ENCODE measurements at regions not wholly inside any gene's neighbourhood (a gene's known extent, or its start where the extent isn't known, plus 50 kb on each side); places are given as distances from the start of the nearest gene placed in this dataset.

DNA sequence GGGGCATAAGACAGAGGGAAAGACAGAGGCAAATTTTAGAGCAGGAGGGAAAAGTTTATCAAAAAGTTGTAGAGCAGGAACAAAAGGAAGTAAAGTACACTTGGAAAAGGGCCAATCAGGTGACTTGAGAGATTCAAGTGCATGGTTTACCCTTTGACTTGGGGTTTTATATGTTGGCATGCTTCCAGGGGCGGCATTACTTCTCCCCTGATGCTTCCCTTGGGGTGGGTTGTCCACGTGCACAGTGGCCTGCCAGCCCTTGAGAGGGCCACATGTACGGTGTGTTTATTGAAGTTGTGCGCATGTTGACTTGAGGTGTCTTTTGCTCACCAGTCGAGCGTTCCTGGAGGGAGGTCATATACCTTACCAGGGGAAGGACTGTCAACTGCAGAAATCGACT is 259.5 kb upstream of the JARID2 start:
- TF ChIP-seq, protein P1, sequence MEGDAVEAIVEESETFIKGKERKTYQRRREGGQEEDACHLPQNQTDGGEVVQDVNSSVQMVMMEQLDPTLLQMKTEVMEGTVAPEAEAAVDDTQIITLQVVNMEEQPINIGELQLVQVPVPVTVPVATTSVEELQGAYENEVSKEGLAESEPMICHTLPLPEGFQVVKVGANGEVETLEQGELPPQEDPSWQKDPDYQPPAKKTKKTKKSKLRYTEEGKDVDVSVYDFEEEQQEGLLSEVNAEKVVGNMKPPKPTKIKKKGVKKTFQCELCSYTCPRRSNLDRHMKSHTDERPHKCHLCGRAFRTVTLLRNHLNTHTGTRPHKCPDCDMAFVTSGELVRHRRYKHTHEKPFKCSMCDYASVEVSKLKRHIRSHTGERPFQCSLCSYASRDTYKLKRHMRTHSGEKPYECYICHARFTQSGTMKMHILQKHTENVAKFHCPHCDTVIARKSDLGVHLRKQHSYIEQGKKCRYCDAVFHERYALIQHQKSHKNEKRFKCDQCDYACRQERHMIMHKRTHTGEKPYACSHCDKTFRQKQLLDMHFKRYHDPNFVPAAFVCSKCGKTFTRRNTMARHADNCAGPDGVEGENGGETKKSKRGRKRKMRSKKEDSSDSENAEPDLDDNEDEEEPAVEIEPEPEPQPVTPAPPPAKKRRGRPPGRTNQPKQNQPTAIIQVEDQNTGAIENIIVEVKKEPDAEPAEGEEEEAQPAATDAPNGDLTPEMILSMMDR (IDR thresholded peaks at IDR 0.05; ENCODE audit: insufficient read depth, low read length): no peak
- no peak for TF ChIP-seq POLR2AphosphoS5 (IDR thresholded peaks at IDR 0.05; ENCODE audit: low read depth)
- TF ChIP-seq, protein P2, sequence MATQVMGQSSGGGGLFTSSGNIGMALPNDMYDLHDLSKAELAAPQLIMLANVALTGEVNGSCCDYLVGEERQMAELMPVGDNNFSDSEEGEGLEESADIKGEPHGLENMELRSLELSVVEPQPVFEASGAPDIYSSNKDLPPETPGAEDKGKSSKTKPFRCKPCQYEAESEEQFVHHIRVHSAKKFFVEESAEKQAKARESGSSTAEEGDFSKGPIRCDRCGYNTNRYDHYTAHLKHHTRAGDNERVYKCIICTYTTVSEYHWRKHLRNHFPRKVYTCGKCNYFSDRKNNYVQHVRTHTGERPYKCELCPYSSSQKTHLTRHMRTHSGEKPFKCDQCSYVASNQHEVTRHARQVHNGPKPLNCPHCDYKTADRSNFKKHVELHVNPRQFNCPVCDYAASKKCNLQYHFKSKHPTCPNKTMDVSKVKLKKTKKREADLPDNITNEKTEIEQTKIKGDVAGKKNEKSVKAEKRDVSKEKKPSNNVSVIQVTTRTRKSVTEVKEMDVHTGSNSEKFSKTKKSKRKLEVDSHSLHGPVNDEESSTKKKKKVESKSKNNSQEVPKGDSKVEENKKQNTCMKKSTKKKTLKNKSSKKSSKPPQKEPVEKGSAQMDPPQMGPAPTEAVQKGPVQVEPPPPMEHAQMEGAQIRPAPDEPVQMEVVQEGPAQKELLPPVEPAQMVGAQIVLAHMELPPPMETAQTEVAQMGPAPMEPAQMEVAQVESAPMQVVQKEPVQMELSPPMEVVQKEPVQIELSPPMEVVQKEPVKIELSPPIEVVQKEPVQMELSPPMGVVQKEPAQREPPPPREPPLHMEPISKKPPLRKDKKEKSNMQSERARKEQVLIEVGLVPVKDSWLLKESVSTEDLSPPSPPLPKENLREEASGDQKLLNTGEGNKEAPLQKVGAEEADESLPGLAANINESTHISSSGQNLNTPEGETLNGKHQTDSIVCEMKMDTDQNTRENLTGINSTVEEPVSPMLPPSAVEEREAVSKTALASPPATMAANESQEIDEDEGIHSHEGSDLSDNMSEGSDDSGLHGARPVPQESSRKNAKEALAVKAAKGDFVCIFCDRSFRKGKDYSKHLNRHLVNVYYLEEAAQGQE (IDR thresholded peaks at IDR 0.05; ENCODE audit: insufficient replicate concordance, low read depth): no peak
- TF ChIP-seq GABPA (IDR thresholded peaks at IDR 0.05; ENCODE audit: low read depth): no peak

Data from HL-60 (cell line).